C4-2B (cell line): ENCODE measurements at regions not wholly inside any gene's neighbourhood (a gene's known extent, or its start where the extent isn't known, plus 50 kb on each side); places are given as distances from the start of the nearest gene placed in this dataset.

ENCODE experiments used
- CTCF ChIP-seq: fragments of 450-650 bp; conservative IDR thresholded peaks from 2 replicates; pipeline ENCODE4 v1.5.1; 2017; ENCODE audit warnings: mild to moderate bottlenecking
- ZFX ChIP-seq: fragments of 450-650 bp; IDR thresholded peaks from 2 replicates; pipeline ENCODE4 v1.6.1; 2017

GRCh38 chr3:144296808-144297207 lies 325.2 kb downstream of the DIPK2A start:
- TF ChIP-seq CTCF (no peak), ZFX (no peak)
